Endodermal cell (in vitro differentiated cells): ENCODE measurements at regions not wholly inside any gene's neighbourhood (a gene's known extent, or its start where the extent isn't known, plus 50 kb on each side); places are given as distances from the start of the nearest gene placed in this dataset.

Source experiments
- DNase-seq: peaks from one replicate; pipeline ENCODE4 v3.0.0-alpha.2; 2017
- H3K27ac ChIP-seq: 2 replicates; pipeline ENCODE4 v1.5.1; 2013; ENCODE audit warnings: mild to moderate bottlenecking, low read depth, low read length, moderate library complexity
- H3K27me3 ChIP-seq: 2 replicates; pipeline ENCODE4 v1.6.1; 2013; ENCODE audit warnings: mild to moderate bottlenecking, low read length, moderate library complexity; ENCODE audit not compliant: insufficient read depth, control insufficient read depth, poor library complexity, severe bottlenecking
- H3K36me3 ChIP-seq: 2 replicates; pipeline ENCODE4 v1.7.0; 2013; ENCODE audit warnings: mild to moderate bottlenecking, low read length, moderate library complexity; ENCODE audit not compliant: control insufficient read depth, insufficient read depth
- H3K4me1 ChIP-seq: one replicate; pipeline ENCODE4 v1.7.0; 2013; ENCODE audit warnings: low read length; ENCODE audit not compliant: control insufficient read depth, insufficient read depth
- H3K4me3 ChIP-seq: 2 replicates; pipeline ENCODE4 v1.5.1; 2013; ENCODE audit warnings: mild to moderate bottlenecking, low read length, moderate library complexity
- H3K9ac ChIP-seq: 2 replicates; pipeline ENCODE4 v1.6.1; 2013; ENCODE audit warnings: mild to moderate bottlenecking, low read length, moderate library complexity; ENCODE audit not compliant: poor library complexity, severe bottlenecking; ENCODE audit errors: extremely low read depth
- H3K9me3 ChIP-seq: 2 replicates; pipeline ENCODE4 v1.6.1; 2013; ENCODE audit warnings: mild to moderate bottlenecking, low read length, moderate library complexity; ENCODE audit not compliant: control insufficient read depth
- H3K27ac Mint-ChIP-seq: 2 replicates; pipeline ENCODE4 v1.8.0; 2020; ENCODE audit warnings: mixed read lengths
- H3K27me3 Mint-ChIP-seq: 2 replicates; pipeline ENCODE4 v1.8.0; 2021; ENCODE audit warnings: mild to moderate bottlenecking, mixed read lengths; ENCODE audit not compliant: insufficient read depth
- H3K36me3 Mint-ChIP-seq: 2 replicates; pipeline ENCODE4 v1.8.0; 2020; ENCODE audit warnings: low read depth, mixed read lengths
- H3K4me1 Mint-ChIP-seq: 2 replicates; pipeline ENCODE4 v1.8.0; 2020; ENCODE audit warnings: mixed read lengths
- H3K4me3 Mint-ChIP-seq: 2 replicates; pipeline ENCODE4 v1.8.0; 2020; ENCODE audit warnings: mild to moderate bottlenecking, moderate library complexity, mixed read lengths
- H3K9me3 Mint-ChIP-seq: 2 replicates; pipeline ENCODE4 v1.8.0; 2020; ENCODE audit warnings: mild to moderate bottlenecking, mixed read lengths
- CTCF ChIP-seq: fragments of 200-600 bp; sonication (generic); conservative IDR thresholded peaks from 2 replicates; pipeline ENCODE4 v1.5.0; 2021; ENCODE audit warnings: antibody characterized with exemption, mild to moderate bottlenecking
- whole genome bisulfite sequencing, 2 experiments: methylation state at CpG; one replicate each; pipeline versions ENCODE4 v1.1.5 to v1.1.7; 2013; ENCODE audit warnings: missing lambda C conversion rate in 2 of 2, mixed read lengths in 1 of 2; ENCODE audit not compliant: insufficient coverage in 1 of 2, insufficient read length in 1 of 2; 5-methylcytosine and 5-hydroxymethylcytosine counted together

- TF ChIP-seq CTCF, result no peak
- Histone ChIP-seq H3K9me3 (no peaks in the 10 kb centered on the region), H3K36me3 (no peaks in the 10 kb centered on the region), H3K4me3 (no peak overlapping the region), H3K27me3 (no peaks in the 10 kb centered on the region), H3K4me1 (peaks cover 5% of the 10 kb centered on the region), H3K27ac (no peak overlapping the region), H3K9ac (no peak overlapping the region)
- H3K4me3 Mint-ChIP-seq, result no peak overlapping the region
- no peaks in the 10 kb centered on the region for H3K27me3 Mint-ChIP-seq
- no peaks in the 10 kb centered on the region for H3K9me3 Mint-ChIP-seq
- WGBS, 2 experiments, result 100% methylated on average over 1 of the region's 1 CpG; no CpG with 5 or more reads in 1 of the 2 experiments
- no peaks in the 10 kb centered on the region for H3K36me3 Mint-ChIP-seq
- DNase-seq, result no peak
- H3K4me1 Mint-ChIP-seq, result peaks cover 14% of the 10 kb centered on the region
- H3K27ac Mint-ChIP-seq, result no peak overlapping the region
Measured at GRCh38 chr5:30103052-30103451, 1090.4 kb upstream of the CDH6 start.

GRCh38 chr5:30102185-30102584 is 1091.3 kb upstream of the CDH6 start:
- no peaks in the 10 kb centered on the region for H3K9me3 Mint-ChIP-seq
- H3K27ac Mint-ChIP-seq, result no peak overlapping the region
- no peaks in the 10 kb centered on the region for H3K27me3 Mint-ChIP-seq
- WGBS, 2 experiments, result 83% methylated on average over 2 of the region's 2 CpGs; no CpG with 5 or more reads in 1 of the 2 experiments
- no peaks in the 10 kb centered on the region for H3K27me3 ChIP-seq
- H3K4me3 ChIP-seq, result no peak overlapping the region
- no peaks in the 10 kb centered on the region for H3K36me3 Mint-ChIP-seq
- no peaks in the 10 kb centered on the region for H3K36me3 ChIP-seq
- H3K4me1 Mint-ChIP-seq, result peaks cover 14% of the 10 kb centered on the region
- TF ChIP-seq CTCF, result no peak
- H3K27ac ChIP-seq, result no peak overlapping the region
- H3K4me3 Mint-ChIP-seq, result no peak overlapping the region
- no peaks in the 10 kb centered on the region for H3K9me3 ChIP-seq
- peaks cover 5% of the 10 kb centered on the region for H3K4me1 ChIP-seq
- no peak overlapping the region for H3K9ac ChIP-seq
- no peak for DNase-seq

- no peak overlapping the region for H3K4me3 Mint-ChIP-seq
Measured at GRCh38 chr5:30100929-30101328, 1092.6 kb upstream of the CDH6 start.

More at GRCh38 chr5:30100929-30101328, 1092.6 kb upstream of the CDH6 start:
- WGBS, 2 experiments, result 90 to 100% methylated on average over 2 of the region's 2 CpGs
- H3K36me3 Mint-ChIP-seq, result no peaks in the 10 kb centered on the region
- Histone ChIP-seq H3K9me3 (no peaks in the 10 kb centered on the region), H3K9ac (no peak overlapping the region), H3K4me3 (no peak overlapping the region), H3K36me3 (no peaks in the 10 kb centered on the region), H3K27me3 (no peaks in the 10 kb centered on the region), H3K27ac (no peak overlapping the region), H3K4me1 (peaks cover 5% of the 10 kb centered on the region)
- no peak for TF ChIP-seq CTCF
- DNase-seq, result no peak
- H3K9me3 Mint-ChIP-seq, result no peaks in the 10 kb centered on the region
- H3K4me1 Mint-ChIP-seq, result peaks cover 14% of the 10 kb centered on the region
- no peak overlapping the region for H3K27ac Mint-ChIP-seq
- H3K27me3 Mint-ChIP-seq, result no peaks in the 10 kb centered on the region
